Neural cell (in vitro differentiated cells): ENCODE measurements at regions not wholly inside any gene's neighbourhood (a gene's known extent, or its start where the extent isn't known, plus 50 kb on each side); places are given as distances from the start of the nearest gene placed in this dataset.

Experiments used
- CTCF ChIP-seq: fragments of 450-650 bp; IDR thresholded peaks from 2 replicates; pipeline ENCODE4 v1.5.1; 2014; ENCODE audit warnings: antibody characterized with exemption, mild to moderate bottlenecking, moderate library complexity; ENCODE audit not compliant: poor library complexity, severe bottlenecking
- POLR2AphosphoS5 ChIP-seq: IDR thresholded peaks from 2 replicates; pipeline ENCODE4 v1.6.1; 2012
- TF ChIP-seq, protein P1 (sequence below): IDR thresholded peaks from 2 replicates; pipeline ENCODE4 v1.6.1; 2012; ENCODE audit warnings: borderline replicate concordance

DNA sequence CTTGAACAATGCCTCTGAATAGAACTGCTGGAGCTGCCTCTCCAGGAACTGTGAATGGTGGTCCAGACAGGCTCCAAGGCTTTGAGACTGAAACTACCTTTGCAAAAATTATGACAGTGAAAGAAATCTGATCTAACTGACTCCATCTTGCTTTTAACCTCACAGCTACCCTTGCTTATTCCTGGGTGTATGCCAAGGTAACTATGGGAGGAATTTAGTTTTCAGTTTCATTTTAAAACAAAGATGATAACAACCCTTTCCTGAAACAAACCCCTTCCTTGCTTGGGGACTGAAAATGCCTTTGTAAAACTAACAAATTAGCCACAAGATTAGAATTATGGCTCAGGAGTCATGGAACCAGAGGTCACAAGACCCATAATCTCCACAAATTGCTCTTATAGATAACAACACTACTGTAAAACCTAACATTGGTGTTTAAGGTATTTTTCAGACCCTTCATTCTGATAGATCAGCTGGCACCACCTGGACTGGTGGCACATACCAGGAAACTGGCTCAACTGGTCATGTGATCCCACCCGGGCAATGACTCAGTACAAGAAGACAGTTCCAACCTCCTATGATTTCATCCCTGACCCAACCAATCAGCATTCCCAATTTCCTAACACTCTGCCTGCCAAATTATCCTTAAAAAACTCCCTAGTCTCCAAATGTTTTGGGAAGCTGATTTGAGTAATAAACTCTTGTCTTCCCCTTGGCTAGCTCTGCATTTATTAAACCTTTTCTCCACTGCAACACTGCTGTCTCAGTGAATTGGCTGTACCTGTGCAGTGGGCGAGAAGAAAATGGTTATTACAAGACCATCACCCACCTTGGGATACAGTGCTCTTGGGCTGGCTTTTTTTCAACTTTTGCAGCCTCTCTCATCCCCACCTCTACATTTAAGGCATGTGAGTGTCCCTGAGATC, 608.1 kb downstream of the TYW1 start:
- TF ChIP-seq CTCF, result no peak
- no peak for TF ChIP-seq POLR2AphosphoS5
- TF ChIP-seq, protein P1, sequence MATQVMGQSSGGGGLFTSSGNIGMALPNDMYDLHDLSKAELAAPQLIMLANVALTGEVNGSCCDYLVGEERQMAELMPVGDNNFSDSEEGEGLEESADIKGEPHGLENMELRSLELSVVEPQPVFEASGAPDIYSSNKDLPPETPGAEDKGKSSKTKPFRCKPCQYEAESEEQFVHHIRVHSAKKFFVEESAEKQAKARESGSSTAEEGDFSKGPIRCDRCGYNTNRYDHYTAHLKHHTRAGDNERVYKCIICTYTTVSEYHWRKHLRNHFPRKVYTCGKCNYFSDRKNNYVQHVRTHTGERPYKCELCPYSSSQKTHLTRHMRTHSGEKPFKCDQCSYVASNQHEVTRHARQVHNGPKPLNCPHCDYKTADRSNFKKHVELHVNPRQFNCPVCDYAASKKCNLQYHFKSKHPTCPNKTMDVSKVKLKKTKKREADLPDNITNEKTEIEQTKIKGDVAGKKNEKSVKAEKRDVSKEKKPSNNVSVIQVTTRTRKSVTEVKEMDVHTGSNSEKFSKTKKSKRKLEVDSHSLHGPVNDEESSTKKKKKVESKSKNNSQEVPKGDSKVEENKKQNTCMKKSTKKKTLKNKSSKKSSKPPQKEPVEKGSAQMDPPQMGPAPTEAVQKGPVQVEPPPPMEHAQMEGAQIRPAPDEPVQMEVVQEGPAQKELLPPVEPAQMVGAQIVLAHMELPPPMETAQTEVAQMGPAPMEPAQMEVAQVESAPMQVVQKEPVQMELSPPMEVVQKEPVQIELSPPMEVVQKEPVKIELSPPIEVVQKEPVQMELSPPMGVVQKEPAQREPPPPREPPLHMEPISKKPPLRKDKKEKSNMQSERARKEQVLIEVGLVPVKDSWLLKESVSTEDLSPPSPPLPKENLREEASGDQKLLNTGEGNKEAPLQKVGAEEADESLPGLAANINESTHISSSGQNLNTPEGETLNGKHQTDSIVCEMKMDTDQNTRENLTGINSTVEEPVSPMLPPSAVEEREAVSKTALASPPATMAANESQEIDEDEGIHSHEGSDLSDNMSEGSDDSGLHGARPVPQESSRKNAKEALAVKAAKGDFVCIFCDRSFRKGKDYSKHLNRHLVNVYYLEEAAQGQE, result no peak
